Stimulated activated CD4-positive, alpha-beta T cell treated with anti-CD3 and anti-CD28 coated beads, Interleukin-4, amount 100 ng/mL, for 24 hours (primary cell): ENCODE measurements at regions not wholly inside any gene's neighbourhood (a gene's known extent, or its start where the extent isn't known, plus 50 kb on each side); places are given as distances from the start of the nearest gene placed in this dataset.

Experiments
- DNase-seq: peaks from one replicate; pipeline ENCODE4 v3.0.0-alpha.2; 2020

DNA sequence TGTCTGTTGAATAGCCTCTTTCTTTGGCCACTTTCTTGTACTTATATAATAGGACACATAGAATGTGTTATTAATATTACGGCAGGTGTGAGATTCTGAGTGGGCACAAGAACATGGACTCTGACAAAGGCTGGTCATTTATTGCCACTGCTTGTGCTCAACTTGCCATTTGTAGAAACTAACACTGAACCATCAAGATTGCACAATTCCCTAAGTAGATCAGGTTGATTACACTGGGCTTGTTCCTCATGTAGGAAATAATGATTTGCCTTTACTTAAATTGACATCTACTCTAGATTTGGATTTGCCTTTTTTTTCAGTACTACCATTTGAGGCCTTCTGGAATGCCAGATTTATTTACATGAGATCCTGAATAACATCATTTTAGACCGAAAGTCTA is 342.7 kb upstream of the CWC22 start:
- no peak for DNase-seq

DNA sequence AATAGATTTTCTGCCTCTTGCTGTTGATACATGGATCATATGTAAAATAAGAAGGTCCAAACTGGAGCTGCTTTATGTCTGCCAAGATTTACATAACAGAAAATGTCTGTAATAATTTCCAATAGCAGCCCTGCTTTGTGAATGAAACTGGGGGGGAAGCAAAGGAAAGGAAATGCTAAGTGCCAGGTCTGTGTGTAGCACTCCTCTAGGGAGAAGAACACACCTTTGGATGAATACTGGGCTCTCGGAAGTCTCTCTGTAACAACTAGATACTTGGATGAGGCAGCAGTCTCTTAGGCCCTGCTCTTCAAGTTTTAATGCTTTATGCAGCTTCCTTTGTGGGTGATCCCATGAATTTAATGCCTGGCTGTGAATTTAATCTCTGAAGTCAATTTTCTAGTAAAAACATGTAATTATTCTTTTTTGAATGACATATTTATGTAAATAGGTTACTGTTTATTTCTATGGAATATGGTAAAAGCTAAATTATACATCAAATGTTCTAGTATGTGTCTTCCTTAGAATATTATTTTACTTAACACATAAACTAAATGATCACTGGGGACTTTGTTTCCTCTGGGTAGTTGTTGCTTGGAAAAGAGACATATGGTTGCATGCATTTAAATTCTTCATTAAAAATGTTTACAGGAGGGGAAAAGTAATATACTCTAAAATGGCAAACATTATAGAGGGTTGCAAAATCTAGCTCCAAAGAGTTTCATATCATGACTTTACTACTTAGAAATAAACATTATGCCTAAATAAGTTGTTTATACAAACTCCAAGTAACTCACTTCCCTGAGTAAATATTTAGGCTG is 336.6 kb upstream of the CWC22 start:
- no peak for DNase-seq

GRCh38 chr2:180337136-180337535 is 330.0 kb upstream of the CWC22 start:
- DNase-seq = no peak

DNA sequence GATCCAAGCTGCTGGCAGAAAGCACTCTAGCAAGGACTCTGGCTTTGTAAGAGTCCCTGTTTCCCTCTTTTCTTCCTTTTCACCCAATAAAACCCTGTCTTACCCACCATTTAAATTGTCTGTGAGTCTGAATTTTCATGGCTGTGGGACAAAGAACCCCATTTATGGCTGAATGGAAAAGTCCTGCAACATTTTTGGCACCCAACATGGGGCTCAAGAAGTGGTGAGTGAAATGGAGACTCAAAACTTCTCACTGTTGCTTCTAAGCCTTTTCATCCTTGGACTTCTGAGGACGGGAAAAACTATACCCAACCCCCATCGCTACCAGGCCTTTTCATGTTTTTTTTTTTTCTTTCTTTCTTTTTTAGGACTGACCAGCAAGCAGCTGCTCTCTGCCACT is 329.5 kb upstream of the CWC22 start:
- no peak for DNase-seq

- DNase-seq = no peak
Observed at GRCh38 chr2:180334514-180334913, 327.4 kb upstream of the CWC22 start.

DNA sequence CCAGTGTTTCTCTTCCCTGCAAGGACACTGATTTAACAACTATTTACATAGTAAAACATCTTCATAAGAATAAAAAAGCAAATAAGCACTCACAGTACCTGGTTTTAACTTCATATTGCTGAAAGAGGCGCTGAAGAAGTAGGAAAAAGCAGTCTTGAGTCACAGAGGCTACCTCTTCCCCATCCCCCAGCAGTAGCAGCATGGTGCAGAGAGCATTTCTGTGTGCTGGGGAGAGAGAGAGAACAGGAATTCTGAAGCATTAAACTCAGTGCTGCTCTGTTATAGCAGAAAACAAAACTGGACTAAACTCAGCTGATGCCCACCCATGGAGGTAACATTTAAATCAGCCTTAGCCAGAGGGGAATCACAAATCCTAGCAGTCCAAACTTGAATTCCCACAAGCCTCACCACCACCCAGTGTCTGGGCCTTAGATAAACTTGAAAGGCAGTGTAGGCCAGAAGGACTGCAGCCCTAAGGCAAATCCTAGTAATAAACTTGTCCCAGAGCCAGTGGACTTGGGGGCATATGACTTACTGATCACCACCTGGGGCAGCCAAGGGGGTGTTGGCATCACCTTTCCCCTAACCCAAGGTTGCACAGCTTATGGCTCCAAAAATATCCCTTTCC is 321.8 kb upstream of the CWC22 start:
- DNase-seq = no peak

GRCh38 chr2:180327185-180327584 is 320.1 kb upstream of the CWC22 start:
- DNase-seq = no peak

GRCh38 chr2:180325416-180326120 is 318.5 kb upstream of the CWC22 start:
- DNase-seq = no peak

DNA sequence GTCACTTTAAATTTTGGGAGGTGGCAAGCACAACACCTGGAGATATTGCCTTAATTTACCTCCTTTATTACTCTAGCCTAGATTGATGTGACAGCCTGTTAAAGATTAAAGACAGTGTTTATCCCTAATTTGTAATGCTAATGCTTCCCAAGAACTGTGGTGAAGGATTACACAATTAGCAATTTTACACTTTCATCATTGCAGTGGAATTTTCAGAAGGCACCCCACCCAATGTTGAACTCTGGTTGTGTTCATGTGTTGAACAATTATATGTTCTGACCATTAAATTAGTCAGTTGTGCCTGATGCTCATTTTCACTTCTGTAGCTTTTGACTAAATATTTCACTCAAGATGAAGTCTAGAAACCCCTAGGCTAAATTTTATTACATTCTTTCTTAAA is 317.1 kb upstream of the CWC22 start:
- DNase-seq = no peak

GRCh38 chr2:180322781-180323180 is 315.7 kb upstream of the CWC22 start:
- DNase-seq = no peak

- no peak for DNase-seq
Observed at GRCh38 chr2:180319586-180320405, 312.7 kb upstream of the CWC22 start.

DNA sequence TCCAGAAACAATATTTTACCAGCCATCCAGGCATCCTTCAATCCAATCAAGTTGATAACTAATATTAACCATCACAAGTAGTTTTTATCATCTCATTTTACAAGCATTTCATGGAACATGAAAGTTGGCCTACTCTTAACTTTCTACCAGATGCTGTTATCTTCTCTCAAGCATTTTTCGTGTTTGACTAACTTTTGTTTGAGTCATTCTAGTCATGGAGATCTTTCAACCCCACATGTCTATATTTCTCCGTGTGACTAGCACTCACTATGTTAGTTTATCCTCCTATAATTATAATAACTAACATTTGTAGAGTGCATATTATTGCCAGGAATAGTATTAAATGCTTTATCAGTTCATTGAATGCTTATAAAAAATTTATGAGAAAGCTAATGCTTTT is 307.0 kb upstream of the CWC22 start:
- DNase-seq = no peak

GRCh38 chr2:180312542-180312941 is 305.4 kb upstream of the CWC22 start:
- DNase-seq = no peak

GRCh38 chr2:180307096-180307495 is 300.0 kb upstream of the CWC22 start:
- no peak for DNase-seq

- DNase-seq = no peak
Observed at GRCh38 chr2:180306346-180306745, 299.2 kb upstream of the CWC22 start.

GRCh38 chr2:180291552-180292421 is 284.7 kb upstream of the CWC22 start:
- no peak for DNase-seq

- DNase-seq = no peak
Observed at GRCh38 chr2:180291060-180291459, 284.0 kb upstream of the CWC22 start.

- DNase-seq = no peak
Observed at GRCh38 chr2:180289627-180290026, 282.5 kb upstream of the CWC22 start.

DNA sequence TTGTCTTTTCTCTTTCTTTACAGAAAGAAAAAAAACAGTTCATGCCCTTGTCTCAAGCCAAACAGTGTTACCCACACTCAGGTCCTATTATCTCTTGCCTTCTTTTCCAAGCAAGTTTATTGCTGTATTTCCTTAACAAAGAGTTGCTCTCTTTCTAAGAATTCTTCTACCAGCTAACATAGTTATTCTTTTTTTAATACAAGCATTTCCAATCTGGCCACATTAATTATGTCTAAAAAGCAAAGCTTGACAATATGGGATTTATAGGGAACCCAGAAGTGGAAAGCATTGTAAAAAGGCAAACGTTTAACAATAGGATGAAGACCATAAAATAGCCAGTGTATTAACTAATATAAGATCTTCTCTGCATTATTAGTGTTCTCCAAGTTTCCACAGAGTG is 272.5 kb upstream of the CWC22 start:
- DNase-seq = no peak

DNA sequence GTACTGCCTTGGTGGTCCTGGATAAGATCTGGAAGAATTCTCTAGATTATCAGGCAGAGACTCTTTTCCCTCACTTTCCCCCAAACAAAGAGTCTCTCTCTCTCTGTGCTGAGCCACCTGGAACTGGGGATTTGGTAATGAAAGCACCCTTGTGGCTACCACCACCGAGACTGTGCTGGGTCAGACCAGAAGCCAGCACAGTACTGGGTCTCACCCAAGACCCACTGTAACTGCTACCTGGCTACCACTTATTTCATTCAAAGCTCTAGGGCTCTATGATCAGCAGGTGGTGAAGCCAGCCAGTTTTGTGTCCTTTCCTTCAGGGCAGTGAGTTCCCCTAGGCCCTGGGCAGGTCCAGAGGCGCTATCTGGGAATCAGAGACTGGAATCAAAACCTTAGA is 269.6 kb upstream of the CWC22 start:
- DNase-seq = no peak

DNA sequence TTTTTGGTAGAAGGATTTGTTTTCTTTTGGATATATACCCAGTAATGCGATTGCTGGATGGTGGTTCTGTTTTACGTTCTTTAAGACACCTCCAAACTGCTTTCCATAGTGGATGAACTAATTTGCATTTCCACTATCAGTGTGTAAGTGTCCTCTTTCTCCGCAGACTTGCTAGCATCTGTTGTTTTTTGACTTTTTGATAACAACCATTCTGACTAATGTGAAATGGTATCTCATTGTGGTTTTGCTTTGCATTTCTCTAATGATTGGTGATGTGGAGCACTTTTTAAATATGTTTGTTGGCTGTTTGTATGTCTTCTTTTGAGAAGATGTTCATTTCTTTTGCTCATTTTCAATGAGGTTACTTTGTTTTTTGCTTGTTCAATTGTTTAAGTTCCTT is 260.9 kb upstream of the CWC22 start:
- DNase-seq = no peak

DNA sequence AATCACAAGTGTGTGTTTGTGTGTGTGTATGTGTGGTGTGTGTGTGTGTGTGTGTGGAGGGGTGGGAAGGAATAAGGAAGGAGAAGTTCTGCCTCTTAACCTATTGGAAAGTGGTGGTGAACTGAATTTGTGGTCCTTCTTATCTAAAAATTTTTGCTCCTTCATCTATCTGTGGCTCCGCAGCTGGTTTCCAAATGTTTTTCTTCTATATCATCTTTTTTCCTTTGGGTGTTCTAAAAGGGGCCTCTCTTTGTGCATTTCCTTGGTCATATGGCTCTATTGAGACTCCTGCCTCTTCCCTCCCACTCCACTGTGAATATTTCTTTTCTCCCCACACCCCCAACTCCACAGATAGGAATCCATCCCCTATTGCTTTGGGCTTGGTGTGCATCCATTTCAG is 254.9 kb upstream of the CWC22 start:
- no peak for DNase-seq
